GM04504 (cell line): ENCODE measurements at regions not wholly inside any gene's neighbourhood (a gene's known extent, or its start where the extent isn't known, plus 50 kb on each side); places are given as distances from the start of the nearest gene placed in this dataset.
A peak's percentile ranks its signal among the peaks of the same experiment; 100 is the strongest.

Source experiments
- DNase-seq: peaks from one replicate; pipeline ENCODE4 v3.0.0-alpha.2; 2012; ENCODE audit warnings: low read depth

DNA sequence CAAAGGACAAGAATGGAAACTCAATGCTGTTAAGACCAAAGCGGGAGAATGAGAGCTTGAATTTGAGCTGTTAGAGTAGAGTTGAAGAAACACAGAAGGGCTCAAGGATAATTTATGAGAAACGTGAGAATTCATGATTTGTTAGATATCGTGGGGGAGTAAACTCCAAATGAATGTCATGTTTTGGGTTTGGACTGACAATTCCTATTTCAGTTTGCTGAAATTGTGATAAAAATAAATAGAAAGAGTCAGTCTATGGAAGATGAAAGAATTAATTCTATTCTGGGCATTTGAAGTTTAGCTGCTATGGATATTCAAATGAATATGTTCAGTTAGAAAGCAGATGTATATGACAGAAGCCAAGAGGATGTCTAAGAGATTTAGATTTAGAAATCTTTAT is 723.4 kb upstream of the PIK3C3 start:
- DNase-seq, result no peak

DNA sequence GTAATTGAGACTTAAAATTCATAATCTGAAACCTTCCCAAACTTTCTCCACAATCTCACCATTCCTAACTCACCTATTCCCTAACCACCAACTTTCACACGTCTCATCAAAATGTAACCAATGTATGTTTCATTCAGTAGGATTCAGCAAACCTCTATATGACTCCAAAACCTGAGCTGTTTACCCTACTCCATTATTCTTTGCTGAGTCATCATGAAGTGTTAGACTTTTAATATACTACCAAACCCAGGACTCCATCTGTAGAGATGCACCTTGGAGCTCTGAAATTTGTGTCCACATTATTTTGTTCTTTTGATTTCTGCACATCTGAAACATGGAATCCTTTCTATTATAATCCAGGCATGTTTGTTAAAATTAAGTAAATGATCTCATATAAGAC is 727.0 kb upstream of the PIK3C3 start:
- DNase-seq, result no peak

DNA sequence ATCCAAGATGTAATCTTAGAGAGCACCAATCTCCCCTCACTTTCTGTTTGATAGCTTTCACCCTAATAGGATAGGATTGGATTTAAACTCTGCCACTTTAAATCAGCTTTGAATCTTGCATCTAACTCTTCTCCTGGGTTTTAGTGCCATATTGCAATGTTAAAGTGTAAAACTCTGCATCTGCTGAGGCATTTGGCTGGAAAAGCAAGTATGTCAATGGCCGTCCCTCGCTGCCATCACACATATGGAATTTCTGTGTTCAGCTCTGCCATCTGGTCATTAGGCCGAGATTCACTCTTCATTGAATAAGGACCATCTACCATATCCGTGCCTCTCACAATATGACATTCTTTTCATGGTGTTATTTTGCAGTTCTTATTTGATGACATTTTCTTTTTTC is 728.1 kb upstream of the PIK3C3 start:
- no peak for DNase-seq

DNA sequence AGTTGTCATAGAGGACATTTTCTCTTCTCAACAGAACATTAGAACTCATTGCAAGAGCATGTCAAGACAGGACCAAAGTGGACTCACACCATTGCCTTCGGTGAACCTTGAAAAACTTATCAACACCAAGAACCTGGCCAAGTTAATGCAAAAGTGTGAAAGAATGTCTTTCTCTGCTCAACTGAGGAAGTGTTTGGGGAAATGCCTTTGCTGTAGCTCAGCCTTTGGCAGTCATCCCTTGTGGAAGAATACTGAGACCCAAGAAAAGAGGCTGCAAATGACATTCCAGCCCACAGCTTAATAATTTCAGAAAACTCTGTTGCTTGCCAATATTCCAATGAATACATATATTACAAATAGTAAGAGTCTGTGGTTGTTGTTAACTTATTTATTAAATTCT is 728.8 kb upstream of the PIK3C3 start:
- peak; percentile 23 for DNase-seq

GRCh38 chr18:41216341-41217003 is 738.6 kb upstream of the PIK3C3 start:
- DNase-seq, result no peak

- DNase-seq, result no peak
Observed at GRCh38 chr18:41207706-41208105, 747.3 kb upstream of the PIK3C3 start.

DNA sequence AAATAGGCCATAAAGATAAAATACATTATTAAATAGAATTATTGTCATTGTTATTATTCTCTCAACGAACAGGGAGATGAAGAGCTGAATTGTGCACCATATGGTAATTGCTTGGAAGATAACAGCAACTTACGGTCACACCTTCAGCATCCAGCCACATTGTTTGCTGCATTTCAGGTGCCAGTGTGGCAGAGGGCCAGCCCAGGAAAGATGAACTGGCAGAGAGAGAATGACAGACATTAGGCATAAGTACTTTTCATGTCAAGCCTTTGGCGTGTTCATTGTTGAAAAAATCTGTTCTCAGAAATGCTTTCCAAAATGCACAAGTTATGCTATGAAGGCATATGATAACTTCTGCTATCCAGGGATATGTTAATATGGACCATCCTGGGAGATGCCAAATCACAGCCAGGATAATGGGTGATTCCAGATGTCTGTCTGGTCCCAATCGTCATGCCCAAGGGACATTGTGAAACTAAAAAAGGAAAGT is 748.6 kb upstream of the PIK3C3 start:
- DNase-seq, result no peak

DNA sequence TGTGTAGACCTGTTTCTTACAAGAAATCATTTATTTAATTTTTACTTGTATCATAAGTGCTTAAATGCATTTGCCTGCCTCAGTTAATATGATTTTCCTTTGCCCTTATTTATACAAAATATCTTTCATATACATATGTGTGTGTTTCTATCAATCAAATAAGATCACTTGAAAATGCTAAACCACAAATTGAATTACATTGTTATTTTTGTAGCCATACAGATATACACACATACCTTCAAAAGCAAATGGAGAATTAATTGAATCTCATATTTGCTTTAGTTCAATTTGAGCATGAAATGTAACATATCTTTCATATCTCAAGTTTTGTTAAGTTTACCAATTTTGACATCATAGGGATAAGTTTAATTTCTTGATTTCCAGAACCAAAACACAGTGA is 755.8 kb upstream of the PIK3C3 start:
- no peak for DNase-seq

DNA sequence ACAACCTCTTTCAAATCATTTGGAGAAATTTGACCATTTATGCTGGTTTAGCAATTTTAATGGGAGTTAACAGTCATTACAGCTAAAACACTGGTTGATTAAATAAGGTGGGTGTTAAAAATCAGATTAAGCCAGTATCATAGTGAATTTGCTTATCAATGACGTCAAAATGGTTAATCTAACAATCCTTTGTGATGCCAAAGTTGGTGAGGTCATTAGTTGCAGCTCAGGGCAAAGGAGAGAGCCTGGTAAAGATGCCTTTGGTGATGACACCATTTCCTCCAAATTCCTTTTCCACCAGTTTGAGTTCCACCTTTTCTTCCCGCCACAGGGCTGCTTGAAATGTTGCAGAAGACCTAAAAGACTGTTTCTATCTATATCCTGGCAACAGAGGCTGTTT is 757.1 kb upstream of the PIK3C3 start:
- no peak for DNase-seq

GRCh38 chr18:41170346-41170745 is 784.7 kb upstream of the PIK3C3 start:
- no peak for DNase-seq

DNA sequence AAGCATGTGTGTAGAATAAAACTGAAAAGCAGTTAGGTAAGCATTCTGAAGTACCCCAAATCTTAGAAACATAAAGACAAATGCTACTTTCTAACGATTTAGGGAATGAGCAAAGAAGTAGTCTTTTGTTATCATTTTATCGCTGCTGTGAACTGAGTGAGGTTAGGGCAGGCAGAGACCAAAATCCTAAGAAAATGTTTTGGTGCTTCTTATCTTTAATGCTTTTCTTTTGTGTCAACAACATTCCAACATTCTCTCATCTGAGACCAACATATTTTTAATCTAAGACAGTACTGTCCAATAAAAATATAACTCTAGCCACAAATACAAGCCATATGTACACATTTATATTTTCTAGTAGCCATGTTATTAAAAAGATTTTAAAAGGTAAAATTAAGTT is 789.4 kb upstream of the PIK3C3 start:
- DNase-seq, result no peak

DNA sequence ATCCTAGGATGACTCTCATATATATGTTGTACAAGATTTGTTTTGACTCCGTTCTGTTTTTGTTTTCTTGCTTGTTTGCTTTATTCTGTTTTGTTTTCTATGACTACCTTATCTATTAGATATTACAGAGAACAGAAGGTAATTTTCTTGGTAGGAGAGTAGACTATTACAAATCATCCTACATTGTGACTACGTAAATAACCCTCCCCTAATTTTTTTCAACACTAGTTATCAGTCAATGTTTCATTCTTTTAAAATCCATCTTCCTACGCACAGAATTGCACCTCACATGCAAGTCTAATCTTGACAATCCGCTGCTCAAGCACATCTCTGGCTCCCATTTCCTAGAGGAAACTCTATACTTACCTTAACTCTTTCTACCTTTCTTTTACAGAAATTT is 792.3 kb upstream of the PIK3C3 start:
- no peak for DNase-seq

GRCh38 chr18:41162191-41162590 is 792.8 kb upstream of the PIK3C3 start:
- no peak for DNase-seq

DNA sequence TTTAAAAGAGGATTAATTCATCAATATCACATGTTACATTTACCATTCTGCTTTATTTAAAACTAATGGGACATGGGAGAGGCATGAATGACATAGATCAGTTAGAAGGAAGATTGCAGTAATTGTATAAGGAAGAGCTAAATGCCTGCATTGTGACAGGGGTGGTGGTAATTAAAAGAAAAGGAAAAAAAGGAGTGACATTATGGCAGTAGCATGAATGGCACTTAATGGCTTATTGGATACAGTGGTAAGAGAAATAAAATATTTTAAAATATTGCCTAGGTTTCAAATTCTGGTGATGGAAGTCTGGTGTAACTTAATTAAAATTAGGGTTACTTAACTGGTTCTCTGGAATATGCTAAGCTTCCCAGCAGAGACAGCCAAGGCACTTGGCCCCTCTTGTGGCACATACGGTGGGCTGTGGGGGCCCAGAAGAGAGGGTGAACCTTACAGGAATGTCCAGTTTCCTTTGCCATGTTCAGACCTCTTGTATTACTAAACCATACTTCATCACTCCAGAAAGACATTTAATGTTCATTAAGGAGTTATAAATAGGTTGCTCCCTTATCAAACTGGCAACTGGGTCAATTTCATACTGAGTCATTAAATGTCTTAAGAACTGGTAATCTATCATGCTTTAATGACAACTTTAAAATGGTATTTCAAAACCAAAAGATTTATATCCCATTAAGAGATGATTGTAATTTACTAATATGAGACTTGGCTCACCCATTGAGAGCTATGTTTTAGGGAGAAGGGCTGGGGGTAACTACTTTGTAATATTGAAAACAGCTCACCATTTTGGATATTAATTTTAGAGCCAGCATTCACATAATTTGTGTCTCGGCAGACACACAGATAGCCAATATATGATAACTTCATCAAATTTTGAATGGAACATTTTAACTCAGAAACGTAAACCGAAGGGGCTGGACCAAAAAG is 798.9 kb upstream of the PIK3C3 start:
- no peak for DNase-seq

DNA sequence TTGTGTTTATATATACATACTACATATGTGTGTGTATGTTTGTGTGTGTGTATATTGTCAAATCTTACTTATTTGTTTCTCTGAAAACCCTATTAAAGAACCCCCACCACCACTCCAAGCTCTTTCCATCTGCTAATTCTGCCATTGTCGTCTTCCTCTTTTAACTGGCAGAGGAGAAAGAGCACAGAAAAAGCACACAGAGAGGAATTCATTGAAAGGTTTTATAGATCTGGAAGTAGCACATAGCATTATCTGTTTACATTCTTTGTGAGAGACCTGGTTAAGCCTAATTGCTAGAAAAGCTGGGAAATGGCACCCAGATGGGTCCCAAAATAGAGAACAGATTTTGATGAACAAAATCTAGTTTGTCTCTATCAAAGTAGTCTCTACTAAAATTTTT is 800.0 kb upstream of the PIK3C3 start:
- no peak for DNase-seq

DNA sequence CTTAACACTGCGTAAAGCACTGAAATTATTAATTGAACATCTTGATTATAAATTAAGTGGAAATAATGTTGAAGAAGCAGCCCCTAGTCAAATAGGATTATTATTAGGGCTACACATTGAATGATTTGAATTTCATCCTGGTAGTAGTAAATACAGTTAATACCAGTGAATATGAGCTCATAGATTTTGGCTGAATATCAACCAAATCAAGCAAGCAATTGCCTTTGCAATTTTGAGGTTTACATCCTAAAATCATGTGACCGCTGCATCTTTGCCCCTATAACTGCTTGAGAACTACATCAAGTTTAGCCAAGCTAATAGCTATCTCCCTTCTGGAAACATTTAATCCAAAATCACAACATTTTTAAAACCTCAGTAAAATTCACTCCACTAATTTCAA is 801.2 kb upstream of the PIK3C3 start:
- no peak for DNase-seq

DNA sequence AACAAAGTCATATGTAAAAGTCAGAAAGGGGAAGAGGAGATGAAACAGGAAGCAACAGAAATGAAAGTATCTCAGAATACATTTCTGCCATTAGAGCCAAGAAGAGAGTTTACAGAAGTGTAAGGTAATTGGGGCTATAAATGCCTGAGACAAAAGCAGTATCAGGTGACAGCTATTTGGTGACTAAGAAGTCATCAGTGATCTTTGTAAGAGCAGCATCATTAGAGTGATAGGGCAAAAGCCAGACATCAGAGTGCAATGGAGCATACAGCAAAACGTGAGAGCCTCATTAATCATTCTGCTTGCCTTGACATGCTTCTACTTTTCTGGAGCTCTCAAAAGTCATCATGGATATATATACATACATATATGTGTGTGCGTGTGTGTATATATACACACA is 804.7 kb upstream of the PIK3C3 start:
- DNase-seq, result no peak

- DNase-seq, result no peak
Observed at GRCh38 chr18:41146301-41146700, 808.7 kb upstream of the PIK3C3 start.

- DNase-seq, result no peak
Observed at GRCh38 chr18:41145516-41145915, 809.5 kb upstream of the PIK3C3 start.

DNA sequence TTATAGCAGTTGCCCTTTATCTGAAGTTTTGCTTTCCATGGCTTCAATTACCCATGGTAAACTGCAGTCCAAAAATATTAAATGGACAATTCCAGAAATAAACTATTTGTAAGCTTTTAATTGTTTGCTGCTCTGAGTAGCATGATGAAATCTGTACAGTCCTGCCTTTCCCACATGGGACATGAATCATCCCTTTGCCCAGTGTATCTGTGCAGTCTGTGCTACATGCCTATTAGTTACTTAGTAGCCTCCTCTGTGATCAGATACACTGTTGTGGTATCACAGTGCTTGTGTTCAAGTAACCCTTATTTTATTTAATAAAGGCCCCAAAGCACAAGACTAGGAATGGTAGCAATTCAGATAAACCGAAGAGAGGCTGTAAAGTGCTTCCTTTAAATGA is 810.6 kb upstream of the PIK3C3 start:
- DNase-seq, result peak; percentile 60

GRCh38 chr18:41140506-41140905 is 814.5 kb upstream of the PIK3C3 start:
- no peak for DNase-seq

DNA sequence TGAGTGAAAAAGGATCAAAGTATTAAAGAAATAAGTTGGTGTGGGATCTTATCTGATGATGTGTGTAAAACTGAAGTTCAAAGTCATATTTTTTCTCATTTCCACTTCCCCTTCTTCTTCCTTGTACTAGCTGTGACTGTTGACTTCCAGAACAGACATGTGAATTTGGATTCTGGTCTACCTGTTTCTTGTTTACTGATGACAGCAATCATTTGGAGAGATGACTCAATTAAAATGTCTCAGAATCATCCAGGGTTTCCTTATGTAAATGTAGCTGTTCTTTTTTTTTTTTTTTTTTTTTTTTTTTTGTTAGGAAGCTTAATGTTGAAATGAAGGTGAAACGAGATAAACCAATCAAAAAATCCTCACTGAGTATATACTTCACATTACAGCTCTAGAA is 819.9 kb upstream of the PIK3C3 start:
- DNase-seq, result no peak

DNA sequence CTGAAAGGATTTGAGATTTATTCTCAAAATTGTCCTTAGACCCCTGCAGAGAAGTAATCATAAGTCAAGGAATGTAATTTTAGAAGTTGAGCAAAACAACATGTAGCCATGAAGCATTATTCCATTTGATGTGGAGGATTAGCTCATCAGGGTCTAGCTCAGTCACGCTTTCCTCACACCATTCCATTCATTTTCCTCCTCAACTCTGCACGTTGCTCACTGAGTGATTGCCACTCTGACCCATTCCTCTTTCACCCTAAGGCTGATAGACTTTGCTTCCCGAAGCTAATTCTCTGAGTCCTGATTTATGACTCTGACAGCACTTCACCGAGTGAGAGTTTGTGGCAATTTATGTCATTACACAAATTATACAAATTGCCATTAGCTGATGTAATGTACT is 820.6 kb upstream of the PIK3C3 start:
- no peak for DNase-seq
